Sigmoid colon (tissue), 4 donors: ENCODE measurements at regions not wholly inside any gene's neighbourhood (a gene's known extent, or its start where the extent isn't known, plus 50 kb on each side); places are given as distances from the start of the nearest gene placed in this dataset.
"Not testable (repeated sequence)": the region's sequence is repeated elsewhere in the genome, so short reads cannot be mapped to it uniquely, and the experiment has no call there.

ENCODE experiments used
- EP300 ChIP-seq, 4 donors: sonication (generic); formaldehyde crosslinking; IDR thresholded peaks; one replicate each; pipeline ENCODE4 v1.6.1; 2017; ENCODE audit warnings: antibody characterized with exemption in 4 of 4
- POLR2A ChIP-seq, 2 donors: fragments of 450-650 bp; IDR thresholded peaks; one replicate each; pipeline ENCODE4 v1.6.1; 2016; ENCODE audit warnings: antibody characterized with exemption in 2 of 2, mild to moderate bottlenecking in 2 of 2, moderate library complexity in 2 of 2
- POLR2AphosphoS5 ChIP-seq, 4 donors: sonication (generic); formaldehyde crosslinking; IDR thresholded peaks; one replicate each; pipeline ENCODE4 v1.6.1; 2017; ENCODE audit warnings: antibody characterized with exemption in 4 of 4
- TF ChIP-seq, protein P1 (sequence below), 4 experiments: fragments of 450-650 bp in 3 of 4; fragments of 200-600 bp in 1 of 4; IDR thresholded peaks; one replicate each; pipeline ENCODE4 v1.5.1; 2016 to 2019; ENCODE audit warnings: antibody characterized with exemption in 4 of 4, mild to moderate bottlenecking in 3 of 4, moderate library complexity in 2 of 4

DNA sequence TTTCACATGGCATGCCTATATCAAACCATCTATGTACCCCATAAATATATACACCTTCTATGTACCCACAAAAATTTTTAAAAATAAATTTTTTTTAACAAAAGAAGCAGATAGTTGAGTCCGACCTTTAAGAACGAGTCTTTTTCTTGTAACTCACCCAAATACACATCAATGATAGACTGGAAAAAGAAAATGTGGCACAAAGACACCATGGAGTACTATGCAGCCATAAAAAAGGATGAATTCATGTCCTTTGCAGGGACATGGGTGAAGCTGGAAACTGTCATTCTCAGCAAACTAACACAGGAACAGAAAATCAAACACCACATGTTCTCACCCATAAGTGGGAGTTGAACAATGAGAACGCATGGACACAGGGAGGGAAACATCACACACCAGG, 532.7 kb downstream of the RBFOX1 start:
- TF ChIP-seq, protein P1, sequence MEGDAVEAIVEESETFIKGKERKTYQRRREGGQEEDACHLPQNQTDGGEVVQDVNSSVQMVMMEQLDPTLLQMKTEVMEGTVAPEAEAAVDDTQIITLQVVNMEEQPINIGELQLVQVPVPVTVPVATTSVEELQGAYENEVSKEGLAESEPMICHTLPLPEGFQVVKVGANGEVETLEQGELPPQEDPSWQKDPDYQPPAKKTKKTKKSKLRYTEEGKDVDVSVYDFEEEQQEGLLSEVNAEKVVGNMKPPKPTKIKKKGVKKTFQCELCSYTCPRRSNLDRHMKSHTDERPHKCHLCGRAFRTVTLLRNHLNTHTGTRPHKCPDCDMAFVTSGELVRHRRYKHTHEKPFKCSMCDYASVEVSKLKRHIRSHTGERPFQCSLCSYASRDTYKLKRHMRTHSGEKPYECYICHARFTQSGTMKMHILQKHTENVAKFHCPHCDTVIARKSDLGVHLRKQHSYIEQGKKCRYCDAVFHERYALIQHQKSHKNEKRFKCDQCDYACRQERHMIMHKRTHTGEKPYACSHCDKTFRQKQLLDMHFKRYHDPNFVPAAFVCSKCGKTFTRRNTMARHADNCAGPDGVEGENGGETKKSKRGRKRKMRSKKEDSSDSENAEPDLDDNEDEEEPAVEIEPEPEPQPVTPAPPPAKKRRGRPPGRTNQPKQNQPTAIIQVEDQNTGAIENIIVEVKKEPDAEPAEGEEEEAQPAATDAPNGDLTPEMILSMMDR (IDR thresholded peaks at IDR 0.05), result not testable (repeated sequence)
- not testable (repeated sequence) for TF ChIP-seq POLR2AphosphoS5, POLR2A, EP300 (IDR thresholded peaks at IDR 0.05)
